ENCODE measurements at regions not wholly inside any gene's neighbourhood (a gene's known extent, or its start where the extent isn't known, plus 50 kb on each side); places are given as distances from the start of the nearest gene placed in this dataset.
"Not testable (repeated sequence)": the region's sequence is repeated elsewhere in the genome, so short reads cannot be mapped to it uniquely, and the experiment has no call there.

GRCh38 chr1:163596106-163596505 is 274.4 kb downstream of the NUF2 start:
- TF ChIP-seq CTCF, POLR2AphosphoS5 (IDR thresholded peaks at IDR 0.05): not testable (repeated sequence)
